ENCODE measurements at regions not wholly inside any gene's neighbourhood (a gene's known extent, or its start where the extent isn't known, plus 50 kb on each side); places are given as distances from the start of the nearest gene placed in this dataset.

DNA sequence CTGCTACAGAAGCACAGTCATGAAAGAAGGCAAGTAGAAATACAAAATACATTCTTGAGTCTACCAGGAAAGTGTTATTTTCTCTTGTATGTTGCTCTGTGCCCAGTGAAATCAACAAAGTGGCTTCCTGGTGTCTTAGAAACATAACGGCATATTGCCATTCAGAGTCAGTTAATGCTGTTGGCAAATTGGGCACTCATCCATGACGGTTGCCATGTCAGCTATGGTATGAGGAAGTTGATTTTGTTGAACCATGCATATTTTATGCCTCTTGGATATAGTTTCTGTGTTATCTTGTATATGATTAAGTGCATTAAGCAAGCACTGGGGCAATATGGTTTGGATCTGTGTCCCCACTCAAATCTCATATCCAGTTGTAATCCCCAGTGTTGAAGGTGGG is 153.1 kb upstream of the CXADR start:
- H3F3A ChIP-seq (ENCODE audit: insufficient read depth), result no peaks in the 10 kb centered on the region
- no peaks in the 10 kb centered on the region for H3K79me2 ChIP-seq (ENCODE audit: insufficient read depth)
- no peak for DNase-seq
- H3K9me2 ChIP-seq (ENCODE audit: insufficient read depth), result no peaks in the 10 kb centered on the region
- TF ChIP-seq EZH2phosphoT487 (IDR thresholded peaks at IDR 0.05; ENCODE audit: insufficient read depth, low read depth) (no peak), EZH2 (IDR thresholded peaks at IDR 0.05; ENCODE audit: insufficient read depth, poor library complexity, severe bottlenecking) (no peak)
- no peak overlapping the region for H3K4me3 ChIP-seq
- no peak overlapping the region for H3K4me2 ChIP-seq (ENCODE audit: unreplicated experiment)
- in situ Hi-C loops (cut with MboI), result no loop called here
- no peak overlapping the region for H2AFZ ChIP-seq
- no peaks in the 10 kb centered on the region for H3K27me3 ChIP-seq (replicated peaks; ENCODE audit: insufficient read depth)
- no peaks in the 10 kb centered on the region for H4K20me1 ChIP-seq (ENCODE audit: insufficient read depth)
- no peaks in the 10 kb centered on the region for H3K36me3 ChIP-seq (ENCODE audit: low read depth)
- H3K9me3 ChIP-seq (ENCODE audit: low read depth), result no peaks in the 10 kb centered on the region
- H3K27ac ChIP-seq, result no peak overlapping the region
- 57 to 61% methylated on average over 2 of the region's 2 CpGs for WGBS, 2 experiments (ENCODE audit: low coverage in 1 of 2, low lambda C conversion rate in 2 of 2, missing lambda C conversion rate in 2 of 2)
- no peaks in the 10 kb centered on the region for H3K4me1 ChIP-seq (ENCODE audit: insufficient read depth)
- H3K9ac ChIP-seq, result no peak overlapping the region

DNA sequence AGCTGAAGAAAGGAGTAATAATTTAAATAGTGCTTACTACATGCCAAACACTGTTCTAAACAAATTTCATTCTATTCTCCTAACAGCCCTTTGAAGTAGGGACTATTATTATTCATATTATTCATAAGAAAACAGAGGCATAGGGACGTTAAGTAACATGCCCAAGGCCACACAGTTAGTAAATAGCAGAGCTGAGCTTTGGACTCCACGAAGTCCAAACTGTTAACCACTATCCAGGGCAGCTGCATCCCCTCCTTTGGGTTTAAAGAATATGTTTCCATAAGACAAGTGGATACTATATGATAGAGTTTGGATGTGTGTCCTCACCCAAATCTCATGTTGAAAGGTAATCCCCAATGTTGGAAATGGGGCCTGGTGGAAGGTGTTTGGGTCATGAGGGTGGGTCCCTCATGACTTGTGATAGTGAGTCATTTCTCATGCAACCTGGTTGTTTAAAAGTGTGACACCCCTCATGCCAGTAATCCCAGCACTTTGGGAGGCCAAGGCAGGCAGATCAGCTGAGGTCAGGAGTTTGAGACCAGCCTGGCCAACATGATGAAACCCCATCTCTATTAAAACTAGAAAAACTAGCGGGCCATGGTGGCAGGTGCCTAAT is 144.0 kb upstream of the CXADR start:
- H3K27me3 ChIP-seq (replicated peaks; ENCODE audit: insufficient read depth), result no peaks in the 10 kb centered on the region
- H3K4me2 ChIP-seq (ENCODE audit: unreplicated experiment), result no peak overlapping the region
- no peaks in the 10 kb centered on the region for H3K36me3 ChIP-seq (ENCODE audit: low read depth)
- no peak for DNase-seq
- no peaks in the 10 kb centered on the region for H3K9me3 ChIP-seq (ENCODE audit: low read depth)
- no peak overlapping the region for H3K9ac ChIP-seq
- TF ChIP-seq EZH2 (IDR thresholded peaks at IDR 0.05; ENCODE audit: insufficient read depth, poor library complexity, severe bottlenecking) (no peak), EZH2phosphoT487 (IDR thresholded peaks at IDR 0.05; ENCODE audit: insufficient read depth, low read depth) (no peak)
- WGBS, 2 experiments (ENCODE audit: low coverage in 1 of 2, low lambda C conversion rate in 2 of 2, missing lambda C conversion rate in 2 of 2), result 51 to 54% methylated on average over 3 of the region's 3 CpGs
- no peaks in the 10 kb centered on the region for H3F3A ChIP-seq (ENCODE audit: insufficient read depth)
- no peak overlapping the region for H3K27ac ChIP-seq
- H3K79me2 ChIP-seq (ENCODE audit: insufficient read depth), result no peaks in the 10 kb centered on the region
- no peaks in the 10 kb centered on the region for H4K20me1 ChIP-seq (ENCODE audit: insufficient read depth)
- peaks cover 14% of the 10 kb centered on the region for H3K4me1 ChIP-seq (ENCODE audit: insufficient read depth)
- in situ Hi-C loops (cut with MboI), result no loop called here
- H3K4me3 ChIP-seq, result no peak overlapping the region
- no peaks in the 10 kb centered on the region for H3K9me2 ChIP-seq (ENCODE audit: insufficient read depth)
- no peak overlapping the region for H2AFZ ChIP-seq

DNA sequence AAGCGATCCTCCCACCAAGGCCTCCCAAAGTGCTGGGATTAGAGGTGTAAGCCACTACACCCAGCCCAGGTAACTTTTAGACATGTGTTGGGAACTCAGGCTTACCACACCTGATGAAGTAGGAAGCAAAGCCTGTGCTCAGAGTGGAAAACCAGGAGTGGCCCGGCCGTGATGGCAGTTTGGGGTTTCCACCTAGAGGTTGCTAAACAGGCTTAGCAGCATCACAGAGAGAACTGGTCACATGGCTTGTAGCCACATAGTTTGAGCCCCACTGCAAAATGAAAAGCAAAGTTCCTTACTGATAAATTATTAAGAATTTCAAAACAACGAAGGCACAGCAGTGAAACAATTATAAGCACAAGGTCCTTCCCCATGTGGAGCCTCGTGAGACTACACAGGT is 142.6 kb upstream of the CXADR start:
- Histone ChIP-seq H3K4me2 (ENCODE audit: unreplicated experiment) (no peak overlapping the region), H4K20me1 (ENCODE audit: insufficient read depth) (no peaks in the 10 kb centered on the region), H3K4me1 (ENCODE audit: insufficient read depth) (peaks cover 14% of the 10 kb centered on the region), H2AFZ (no peak overlapping the region), H3K27ac (no peak overlapping the region), H3K36me3 (ENCODE audit: low read depth) (no peaks in the 10 kb centered on the region), H3K9me3 (ENCODE audit: low read depth) (no peaks in the 10 kb centered on the region), H3F3A (ENCODE audit: insufficient read depth) (no peaks in the 10 kb centered on the region), H3K9me2 (ENCODE audit: insufficient read depth) (no peaks in the 10 kb centered on the region), H3K27me3 (replicated peaks; ENCODE audit: insufficient read depth) (no peaks in the 10 kb centered on the region), H3K4me3 (no peak overlapping the region), H3K9ac (no peak overlapping the region), H3K79me2 (ENCODE audit: insufficient read depth) (no peaks in the 10 kb centered on the region)
- in situ Hi-C loops (cut with MboI), result no loop called here
- DNase-seq, result no peak
- TF ChIP-seq EZH2phosphoT487 (IDR thresholded peaks at IDR 0.05; ENCODE audit: insufficient read depth, low read depth), result no peak
- TF ChIP-seq EZH2 (IDR thresholded peaks at IDR 0.05; ENCODE audit: insufficient read depth, poor library complexity, severe bottlenecking), result no peak
- 87 to 91% methylated on average over 5 of the region's 5 CpGs for WGBS, 2 experiments (ENCODE audit: low coverage in 1 of 2, low lambda C conversion rate in 2 of 2, missing lambda C conversion rate in 2 of 2)

DNA sequence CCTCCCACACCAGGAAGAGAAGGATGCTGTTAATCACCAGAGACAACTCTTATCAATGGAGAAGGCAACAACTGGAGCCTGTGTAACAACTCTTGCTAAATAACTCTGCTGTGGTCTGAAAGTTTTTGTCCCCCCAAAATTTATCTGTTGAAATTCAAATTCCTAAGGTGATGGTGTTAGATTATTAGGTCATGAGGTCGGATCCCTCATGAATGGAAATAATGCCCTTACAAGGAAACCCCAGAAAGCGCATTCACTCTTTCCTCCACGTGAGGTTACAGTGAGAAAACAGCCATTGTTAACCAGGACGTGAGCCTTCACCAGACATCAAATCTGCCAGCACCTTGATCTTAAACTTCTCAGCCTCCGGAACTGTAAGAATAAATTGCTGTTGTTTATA is 141.9 kb upstream of the CXADR start:
- H3K4me1 ChIP-seq (ENCODE audit: insufficient read depth), result peaks cover 14% of the 10 kb centered on the region
- WGBS, 2 experiments (ENCODE audit: low coverage in 1 of 2, low lambda C conversion rate in 2 of 2, missing lambda C conversion rate in 2 of 2), result 61 to 62% methylated on average over 5 of the region's 5 CpGs
- H3K9me3 ChIP-seq (ENCODE audit: low read depth), result no peaks in the 10 kb centered on the region
- no peak overlapping the region for H3K4me3 ChIP-seq
- no peaks in the 10 kb centered on the region for H3K36me3 ChIP-seq (ENCODE audit: low read depth)
- H3K9me2 ChIP-seq (ENCODE audit: insufficient read depth), result no peaks in the 10 kb centered on the region
- peak overlapping the region; percentile 64; the same call in 1 of the 2 replicates for H3K27ac ChIP-seq
- in situ Hi-C loops (cut with MboI), result no loop called here
- H3K27me3 ChIP-seq (replicated peaks; ENCODE audit: insufficient read depth), result no peaks in the 10 kb centered on the region
- DNase-seq, result peak; percentile 6
- no peak for TF ChIP-seq EZH2phosphoT487 (IDR thresholded peaks at IDR 0.05; ENCODE audit: insufficient read depth, low read depth)
- no peak for TF ChIP-seq EZH2 (IDR thresholded peaks at IDR 0.05; ENCODE audit: insufficient read depth, poor library complexity, severe bottlenecking)
- H3K79me2 ChIP-seq (ENCODE audit: insufficient read depth), result no peaks in the 10 kb centered on the region
- no peaks in the 10 kb centered on the region for H4K20me1 ChIP-seq (ENCODE audit: insufficient read depth)
- peak overlapping the region; percentile 40; the same call in 1 of the 2 replicates for H2AFZ ChIP-seq
- H3K9ac ChIP-seq, result peak overlapping the region; percentile 26
- H3K4me2 ChIP-seq (ENCODE audit: unreplicated experiment), result peak overlapping the region; percentile 46
- no peaks in the 10 kb centered on the region for H3F3A ChIP-seq (ENCODE audit: insufficient read depth)

All from GM23248 (cell line).